Coronary artery (tissue), 2 donors: ENCODE measurements at regions not wholly inside any gene's neighbourhood (a gene's known extent, or its start where the extent isn't known, plus 50 kb on each side); places are given as distances from the start of the nearest gene placed in this dataset.

Experiments
- DNase-seq: peaks from one replicate; pipeline ENCODE4 v3.0.0-alpha.2; 2017; ENCODE audit warnings: low spot score
- H3K27ac ChIP-seq, 2 donors: fragments of 200-600 bp; sonication (generic); one replicate each; pipeline ENCODE4 v1.5.1; 2016 to 2019
- H3K4me3 ChIP-seq: fragments of 200-600 bp; sonication (generic); 2 replicates; pipeline ENCODE4 v1.5.1; 2016; ENCODE audit warnings: mild to moderate bottlenecking, moderate library complexity
- CTCF ChIP-seq: fragments of 200-600 bp; sonication (generic); IDR thresholded peaks from one replicate; pipeline ENCODE4 v1.5.1; 2019; ENCODE audit warnings: antibody characterized with exemption

GRCh38 chr1:78440381-78440793, 50.4 kb upstream of the PTGFR start:
- no peak for TF ChIP-seq CTCF
- no peak for DNase-seq
- Histone ChIP-seq H3K4me3 (no peak overlapping the region), H3K27ac (no peak overlapping the region)
